Endodermal cell (in vitro differentiated cells): ENCODE measurements at regions not wholly inside any gene's neighbourhood (a gene's known extent, or its start where the extent isn't known, plus 50 kb on each side); places are given as distances from the start of the nearest gene placed in this dataset.

Source experiments
- DNase-seq: peaks from one replicate; pipeline ENCODE4 v3.0.0-alpha.2; 2017
- H3K27ac ChIP-seq: 2 replicates; pipeline ENCODE4 v1.5.1; 2013; ENCODE audit warnings: mild to moderate bottlenecking, low read depth, low read length, moderate library complexity
- H3K27me3 ChIP-seq: 2 replicates; pipeline ENCODE4 v1.6.1; 2013; ENCODE audit warnings: mild to moderate bottlenecking, low read length, moderate library complexity; ENCODE audit not compliant: insufficient read depth, control insufficient read depth, poor library complexity, severe bottlenecking
- H3K36me3 ChIP-seq: 2 replicates; pipeline ENCODE4 v1.7.0; 2013; ENCODE audit warnings: mild to moderate bottlenecking, low read length, moderate library complexity; ENCODE audit not compliant: control insufficient read depth, insufficient read depth
- H3K4me1 ChIP-seq: one replicate; pipeline ENCODE4 v1.7.0; 2013; ENCODE audit warnings: low read length; ENCODE audit not compliant: control insufficient read depth, insufficient read depth
- H3K4me3 ChIP-seq: 2 replicates; pipeline ENCODE4 v1.5.1; 2013; ENCODE audit warnings: mild to moderate bottlenecking, low read length, moderate library complexity
- H3K9ac ChIP-seq: 2 replicates; pipeline ENCODE4 v1.6.1; 2013; ENCODE audit warnings: mild to moderate bottlenecking, low read length, moderate library complexity; ENCODE audit not compliant: poor library complexity, severe bottlenecking; ENCODE audit errors: extremely low read depth
- H3K9me3 ChIP-seq: 2 replicates; pipeline ENCODE4 v1.6.1; 2013; ENCODE audit warnings: mild to moderate bottlenecking, low read length, moderate library complexity; ENCODE audit not compliant: control insufficient read depth
- H3K27ac Mint-ChIP-seq: 2 replicates; pipeline ENCODE4 v1.8.0; 2020; ENCODE audit warnings: mixed read lengths
- H3K27me3 Mint-ChIP-seq: 2 replicates; pipeline ENCODE4 v1.8.0; 2021; ENCODE audit warnings: mild to moderate bottlenecking, mixed read lengths; ENCODE audit not compliant: insufficient read depth
- H3K36me3 Mint-ChIP-seq: 2 replicates; pipeline ENCODE4 v1.8.0; 2020; ENCODE audit warnings: low read depth, mixed read lengths
- H3K4me1 Mint-ChIP-seq: 2 replicates; pipeline ENCODE4 v1.8.0; 2020; ENCODE audit warnings: mixed read lengths
- H3K4me3 Mint-ChIP-seq: 2 replicates; pipeline ENCODE4 v1.8.0; 2020; ENCODE audit warnings: mild to moderate bottlenecking, moderate library complexity, mixed read lengths
- H3K9me3 Mint-ChIP-seq: 2 replicates; pipeline ENCODE4 v1.8.0; 2020; ENCODE audit warnings: mild to moderate bottlenecking, mixed read lengths
- WGBS, 2 experiments: methylation state at CpG; one replicate each; pipeline versions ENCODE4 v1.1.5 to v1.1.7; 2013; ENCODE audit warnings: missing lambda C conversion rate in 2 of 2, mixed read lengths in 1 of 2; ENCODE audit not compliant: insufficient coverage in 1 of 2, insufficient read length in 1 of 2; 5-methylcytosine and 5-hydroxymethylcytosine counted together
- TF ChIP-seq, protein P1 (sequence below): fragments of 200-600 bp; sonication (generic); conservative IDR thresholded peaks from 2 replicates; pipeline ENCODE4 v1.5.0; 2021; ENCODE audit warnings: antibody characterized with exemption, mild to moderate bottlenecking

DNA sequence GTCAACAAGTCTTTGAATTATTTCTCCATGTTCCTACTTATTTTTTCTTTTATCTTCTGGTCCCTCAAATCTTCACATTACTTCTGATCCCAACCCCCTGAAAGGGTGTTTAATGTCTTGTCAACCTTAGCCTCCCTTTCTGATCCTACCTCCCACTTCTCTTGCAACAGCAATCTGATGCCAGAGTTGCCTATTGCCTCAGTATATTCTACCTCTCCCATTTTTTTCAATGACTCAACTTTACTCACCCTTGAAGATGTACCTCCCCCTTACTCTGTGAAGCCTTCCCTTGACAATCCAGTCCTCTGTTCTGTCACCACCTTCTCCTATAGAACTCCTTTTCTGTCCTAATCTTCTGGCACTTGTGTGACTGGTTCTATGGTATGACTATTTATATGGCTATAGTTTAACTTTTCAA, 99.5 kb upstream of the CD55 start:
- Mint-ChIP-seq H3K4me3 (no peak overlapping the region), H3K36me3 (no peaks in the 10 kb centered on the region), H3K9me3 (no peaks in the 10 kb centered on the region), H3K27me3 (no peaks in the 10 kb centered on the region), H3K27ac (no peak overlapping the region), H3K4me1 (peaks cover 9% of the 10 kb centered on the region)
- H3K9ac ChIP-seq = no peak overlapping the region
- H3K27me3 ChIP-seq = no peaks in the 10 kb centered on the region
- H3K4me3 ChIP-seq = no peak overlapping the region
- H3K4me1 ChIP-seq = no peaks in the 10 kb centered on the region
- no peak for DNase-seq
- H3K36me3 ChIP-seq = no peaks in the 10 kb centered on the region
- TF ChIP-seq, protein P1, sequence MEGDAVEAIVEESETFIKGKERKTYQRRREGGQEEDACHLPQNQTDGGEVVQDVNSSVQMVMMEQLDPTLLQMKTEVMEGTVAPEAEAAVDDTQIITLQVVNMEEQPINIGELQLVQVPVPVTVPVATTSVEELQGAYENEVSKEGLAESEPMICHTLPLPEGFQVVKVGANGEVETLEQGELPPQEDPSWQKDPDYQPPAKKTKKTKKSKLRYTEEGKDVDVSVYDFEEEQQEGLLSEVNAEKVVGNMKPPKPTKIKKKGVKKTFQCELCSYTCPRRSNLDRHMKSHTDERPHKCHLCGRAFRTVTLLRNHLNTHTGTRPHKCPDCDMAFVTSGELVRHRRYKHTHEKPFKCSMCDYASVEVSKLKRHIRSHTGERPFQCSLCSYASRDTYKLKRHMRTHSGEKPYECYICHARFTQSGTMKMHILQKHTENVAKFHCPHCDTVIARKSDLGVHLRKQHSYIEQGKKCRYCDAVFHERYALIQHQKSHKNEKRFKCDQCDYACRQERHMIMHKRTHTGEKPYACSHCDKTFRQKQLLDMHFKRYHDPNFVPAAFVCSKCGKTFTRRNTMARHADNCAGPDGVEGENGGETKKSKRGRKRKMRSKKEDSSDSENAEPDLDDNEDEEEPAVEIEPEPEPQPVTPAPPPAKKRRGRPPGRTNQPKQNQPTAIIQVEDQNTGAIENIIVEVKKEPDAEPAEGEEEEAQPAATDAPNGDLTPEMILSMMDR = no peak
- no peaks in the 10 kb centered on the region for H3K9me3 ChIP-seq
- no peak overlapping the region for H3K27ac ChIP-seq

DNA sequence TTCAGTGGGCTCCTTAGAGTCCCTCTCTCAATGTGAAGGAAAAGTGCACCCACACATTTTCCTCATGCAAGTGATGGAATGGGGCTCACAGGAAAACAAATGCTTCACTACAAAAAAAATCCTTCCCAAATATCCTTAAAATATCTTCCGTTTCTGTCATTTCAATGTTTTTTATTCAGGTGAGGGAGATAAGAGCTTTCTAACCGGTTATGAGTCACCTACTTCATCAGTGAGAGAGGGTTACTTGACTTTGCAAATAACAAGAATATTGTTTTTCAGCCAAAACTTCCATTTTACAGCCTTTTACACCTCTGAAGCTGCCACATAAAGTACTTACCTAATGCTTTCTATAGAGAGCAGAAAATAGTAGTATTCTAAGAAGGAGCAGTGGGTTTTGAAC, 98.3 kb upstream of the CD55 start:
- peaks cover 9% of the 10 kb centered on the region for H3K4me1 Mint-ChIP-seq
- 80 to 83% methylated on average over 1 to 2 of the region's 2 CpGs for WGBS, 2 experiments

DNA sequence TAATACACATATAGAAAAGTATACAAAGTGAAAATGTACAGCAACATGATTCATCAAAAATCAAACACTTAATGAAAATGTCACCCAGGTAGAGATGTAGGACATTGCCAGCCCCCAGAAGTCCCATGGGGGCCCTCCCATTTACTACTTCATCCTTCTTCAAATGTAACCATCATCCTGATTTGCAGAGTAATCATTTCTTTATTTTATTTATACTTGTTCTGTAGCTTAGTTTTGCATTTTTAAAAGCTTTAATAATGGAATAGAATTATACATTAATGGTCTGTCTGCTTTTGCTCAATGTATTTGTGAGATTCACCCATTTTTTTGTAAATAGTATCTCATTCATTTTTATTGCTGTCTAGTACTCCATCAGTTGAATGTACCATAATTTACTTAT, 96.8 kb upstream of the CD55 start:
- H3K27me3 Mint-ChIP-seq = no peaks in the 10 kb centered on the region
- no peak for DNase-seq
- no peaks in the 10 kb centered on the region for H3K36me3 ChIP-seq
- H3K4me3 Mint-ChIP-seq = no peak overlapping the region
- no peak overlapping the region for H3K27ac ChIP-seq
- no peak overlapping the region for H3K27ac Mint-ChIP-seq
- peaks cover 9% of the 10 kb centered on the region for H3K4me1 Mint-ChIP-seq
- no peak overlapping the region for H3K4me3 ChIP-seq
- no peak overlapping the region for H3K9ac ChIP-seq
- no peaks in the 10 kb centered on the region for H3K9me3 Mint-ChIP-seq
- no peaks in the 10 kb centered on the region for H3K9me3 ChIP-seq
- H3K4me1 ChIP-seq = no peaks in the 10 kb centered on the region
- H3K27me3 ChIP-seq = no peaks in the 10 kb centered on the region
- no peaks in the 10 kb centered on the region for H3K36me3 Mint-ChIP-seq
- TF ChIP-seq, protein P1 = no peak

More for the DNA sequence above, 98.3 kb upstream of the CD55 start:
- Histone ChIP-seq H3K9me3 (no peaks in the 10 kb centered on the region), H3K27me3 (no peaks in the 10 kb centered on the region), H3K4me3 (no peak overlapping the region), H3K36me3 (no peaks in the 10 kb centered on the region), H3K9ac (no peak overlapping the region), H3K4me1 (no peaks in the 10 kb centered on the region), H3K27ac (no peak overlapping the region)
- H3K36me3 Mint-ChIP-seq = no peaks in the 10 kb centered on the region
- H3K27me3 Mint-ChIP-seq = no peaks in the 10 kb centered on the region
- H3K9me3 Mint-ChIP-seq = no peaks in the 10 kb centered on the region
- DNase-seq = no peak
- no peak overlapping the region for H3K27ac Mint-ChIP-seq
- no peak overlapping the region for H3K4me3 Mint-ChIP-seq
- TF ChIP-seq, protein P1 = no peak
